Colonic mucosa (tissue), 4 donors: ENCODE measurements at regions not wholly inside any gene's neighbourhood (a gene's known extent, or its start where the extent isn't known, plus 50 kb on each side); places are given as distances from the start of the nearest gene placed in this dataset.
A peak's percentile ranks its signal among the peaks of the same experiment; 100 is the strongest.

Experiments
- DNase-seq: peaks from one replicate; pipeline ENCODE4 v3.0.0-alpha.2; 2020
- H3K27ac ChIP-seq: fragments of 200-600 bp; one replicate; pipeline ENCODE4 v1.8.0; 2021
- H3K27me3 ChIP-seq: fragments of 200-600 bp; one replicate; pipeline ENCODE4 v1.8.0; 2021
- H3K36me3 ChIP-seq: fragments of 200-600 bp; one replicate; pipeline ENCODE4 v1.8.0; 2021
- H3K4me1 ChIP-seq: fragments of 200-600 bp; one replicate; pipeline ENCODE4 v1.8.0; 2021; ENCODE audit warnings: mild to moderate bottlenecking
- H3K4me3 ChIP-seq: fragments of 200-600 bp; one replicate; pipeline ENCODE4 v1.8.0; 2021
- H3K9ac ChIP-seq, 2 donors: one replicate each; pipeline ENCODE4 v1.7.0; 2013; ENCODE audit warnings: control low read depth in 2 of 2, low read depth in 2 of 2, low read length in 2 of 2
- H3K9me3 ChIP-seq: fragments of 200-600 bp; one replicate; pipeline ENCODE4 v1.8.0; 2021
- CTCF ChIP-seq: fragments of 200-600 bp; IDR thresholded peaks from one replicate; pipeline ENCODE4 v1.8.0; 2022; ENCODE audit warnings: antibody characterized with exemption, mild to moderate bottlenecking
- intact Hi-C: fragments of 100-400 bp; cut with DNase I; formaldehyde crosslinking; loops from one replicate; pipeline ENCODE4 v1.14.1; 2022
- donor health status: healthy.
- donor health status: DM: no; HTN: no; CAD: no.
- donor health status: DM: no; HTN: no; CAD: no.

GRCh38 chr12:126369487-126370463 is 1304.5 kb downstream of the AACS start:
- Histone ChIP-seq H3K4me1 (no peaks in the 10 kb centered on the region), H3K9me3 (no peaks in the 10 kb centered on the region), H3K4me3 (no peak overlapping the region), H3K36me3 (no peaks in the 10 kb centered on the region), H3K27ac (no peak overlapping the region), H3K27me3 (no peaks in the 10 kb centered on the region), H3K9ac (no peak overlapping the region)
- intact Hi-C loops = no loop called here
- DNase-seq = no peak
- TF ChIP-seq CTCF = no peak

GRCh38 chr12:126383506-126383905 is 1318.3 kb downstream of the AACS start:
- intact Hi-C loops = no loop called here
- no peak overlapping the region for H3K27ac ChIP-seq
- no peak for TF ChIP-seq CTCF

GRCh38 chr12:126384026-126384564 is 1318.9 kb downstream of the AACS start:
- no peak for TF ChIP-seq CTCF
- H3K9ac ChIP-seq = no peak overlapping the region
- intact Hi-C loops = no loop called here
- no peak overlapping the region for H3K27ac ChIP-seq
- no peak for DNase-seq
- H3K9me3 ChIP-seq = no peaks in the 10 kb centered on the region
- no peaks in the 10 kb centered on the region for H3K36me3 ChIP-seq
- H3K4me1 ChIP-seq = no peaks in the 10 kb centered on the region
- H3K4me3 ChIP-seq = no peak overlapping the region
- no peaks in the 10 kb centered on the region for H3K27me3 ChIP-seq

More at GRCh38 chr12:126383506-126383905, 1318.3 kb downstream of the AACS start:
- H3K9me3 ChIP-seq = no peaks in the 10 kb centered on the region
- no peaks in the 10 kb centered on the region for H3K4me1 ChIP-seq
- no peaks in the 10 kb centered on the region for H3K27me3 ChIP-seq
- DNase-seq = no peak
- no peaks in the 10 kb centered on the region for H3K36me3 ChIP-seq
- no peak overlapping the region for H3K9ac ChIP-seq
- no peak overlapping the region for H3K4me3 ChIP-seq

- no peak for DNase-seq
- Histone ChIP-seq H3K9ac (no peak overlapping the region), H3K36me3 (no peaks in the 10 kb centered on the region), H3K4me3 (no peak overlapping the region), H3K27me3 (no peaks in the 10 kb centered on the region), H3K9me3 (no peaks in the 10 kb centered on the region), H3K4me1 (no peaks in the 10 kb centered on the region), H3K27ac (no peak overlapping the region)
- intact Hi-C loops = no loop called here
- TF ChIP-seq CTCF = no peak
These were observed 1320.5 kb downstream of the AACS start for GRCh38 chr12:126385785-126386184.

- Histone ChIP-seq H3K36me3 (no peaks in the 10 kb centered on the region), H3K27ac (no peak overlapping the region), H3K4me3 (no peak overlapping the region), H3K27me3 (no peaks in the 10 kb centered on the region), H3K4me1 (no peaks in the 10 kb centered on the region), H3K9me3 (no peaks in the 10 kb centered on the region), H3K9ac (no peak overlapping the region)
- no peak for TF ChIP-seq CTCF
- peak; percentile 21 for DNase-seq
- intact Hi-C loops = no loop called here
These were observed 1324.1 kb downstream of the AACS start for GRCh38 chr12:126389220-126389841.
